ENCODE measurements at regions not wholly inside any gene's neighbourhood (a gene's known extent, or its start where the extent isn't known, plus 50 kb on each side); places are given as distances from the start of the nearest gene placed in this dataset.

GRCh38 chr5:8720506-8720905 lies 825.4 kb downstream of the SEMA5A start:
- TF ChIP-seq CTCF (IDR thresholded peaks at IDR 0.05 in 2 of 3, conservative IDR thresholded peaks at IDR 0.05 in 1 of 3; ENCODE audit: control insufficient read depth in 2 of 3, extremely low read depth in 1 of 3, insufficient read depth in 1 of 3, low read depth in 3 of 3, low read length in 3 of 3) (no peak), RELA (IDR thresholded peaks at IDR 0.05; ENCODE audit: borderline replicate concordance, partially characterized antibody) (no peak), MYC (IDR thresholded peaks at IDR 0.05; ENCODE audit: insufficient read depth, insufficient read length, insufficient replicate concordance, low read length, severe bottlenecking) (no peak), CEBPB (IDR thresholded peaks at IDR 0.05; ENCODE audit: borderline replicate concordance in 1 of 2, low read depth in 2 of 2, low read length in 2 of 2) (no peak), POLR2AphosphoS5 (IDR thresholded peaks at IDR 0.05; ENCODE audit: low read length) (no peak), YBX1 (IDR thresholded peaks at IDR 0.05) (no peak), NBN (IDR thresholded peaks at IDR 0.05) (no peak), JUNB (IDR thresholded peaks at IDR 0.05) (no peak), SMC3 (IDR thresholded peaks at IDR 0.05; ENCODE audit: borderline replicate concordance, low read length) (no peak)

All from GM12878 (cell line).